Bronchial epithelial cell (primary cell): ENCODE measurements at regions not wholly inside any gene's neighbourhood (a gene's known extent, or its start where the extent isn't known, plus 50 kb on each side); places are given as distances from the start of the nearest gene placed in this dataset.

Experiments
- DNase-seq: peaks from one replicate; pipeline ENCODE4 v3.0.0-alpha.2; 2010; ENCODE audit warnings: low read depth
- FAIRE-seq: peaks from 2 replicates; lab custom pipeline; 2011; peaks lifted over from hg19 to GRCh38; lab: Jason Lieb, UNC
- H3K27me3 ChIP-seq: 2 replicates; pipeline ENCODE4 v1.5.1; 2011; ENCODE audit warnings: low read length; ENCODE audit not compliant: control insufficient read depth, insufficient read depth
- H3K36me3 ChIP-seq: 2 replicates; pipeline ENCODE4 v1.5.1; 2011; ENCODE audit warnings: low read length; ENCODE audit not compliant: control insufficient read depth, insufficient read depth
- H3K4me3 ChIP-seq: 2 replicates; pipeline ENCODE4 v1.5.1; 2011; ENCODE audit warnings: mild to moderate bottlenecking, low read depth, low read length, control low read depth
- TF ChIP-seq, protein P1 (sequence below): IDR thresholded peaks from 2 replicates; pipeline ENCODE4 v1.5.1; 2011; ENCODE audit warnings: mild to moderate bottlenecking, moderate library complexity, low read length, control low read depth, inconsistent platforms; ENCODE audit not compliant: insufficient read depth, severe bottlenecking

DNA sequence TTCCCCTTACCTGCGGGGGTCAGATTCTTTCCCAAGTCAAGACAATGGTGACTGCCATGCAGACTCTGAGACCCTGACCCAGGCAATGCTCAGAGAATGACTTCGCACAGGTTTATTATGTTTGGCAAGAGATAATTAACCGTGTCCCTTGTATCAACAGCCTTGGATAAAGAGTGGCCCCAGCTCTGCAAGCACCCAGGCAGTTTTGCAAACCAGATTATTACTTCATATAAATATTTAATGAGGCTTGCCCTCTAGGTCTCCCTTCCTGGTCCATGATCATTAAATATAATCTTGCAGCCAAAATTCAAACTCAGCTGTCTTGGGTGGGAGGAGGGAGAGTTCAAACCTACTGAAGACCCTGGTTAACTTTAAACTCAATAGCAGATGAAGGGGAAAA lies 156.5 kb downstream of the ANKRD60 start:
- no peak for DNase-seq
- no peak for FAIRE-seq
- H3K36me3 ChIP-seq, result no peaks in the 10 kb centered on the region
- no peak overlapping the region for H3K4me3 ChIP-seq
- peaks cover 17% of the 10 kb centered on the region for H3K27me3 ChIP-seq
- TF ChIP-seq, protein P1, sequence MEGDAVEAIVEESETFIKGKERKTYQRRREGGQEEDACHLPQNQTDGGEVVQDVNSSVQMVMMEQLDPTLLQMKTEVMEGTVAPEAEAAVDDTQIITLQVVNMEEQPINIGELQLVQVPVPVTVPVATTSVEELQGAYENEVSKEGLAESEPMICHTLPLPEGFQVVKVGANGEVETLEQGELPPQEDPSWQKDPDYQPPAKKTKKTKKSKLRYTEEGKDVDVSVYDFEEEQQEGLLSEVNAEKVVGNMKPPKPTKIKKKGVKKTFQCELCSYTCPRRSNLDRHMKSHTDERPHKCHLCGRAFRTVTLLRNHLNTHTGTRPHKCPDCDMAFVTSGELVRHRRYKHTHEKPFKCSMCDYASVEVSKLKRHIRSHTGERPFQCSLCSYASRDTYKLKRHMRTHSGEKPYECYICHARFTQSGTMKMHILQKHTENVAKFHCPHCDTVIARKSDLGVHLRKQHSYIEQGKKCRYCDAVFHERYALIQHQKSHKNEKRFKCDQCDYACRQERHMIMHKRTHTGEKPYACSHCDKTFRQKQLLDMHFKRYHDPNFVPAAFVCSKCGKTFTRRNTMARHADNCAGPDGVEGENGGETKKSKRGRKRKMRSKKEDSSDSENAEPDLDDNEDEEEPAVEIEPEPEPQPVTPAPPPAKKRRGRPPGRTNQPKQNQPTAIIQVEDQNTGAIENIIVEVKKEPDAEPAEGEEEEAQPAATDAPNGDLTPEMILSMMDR, result no peak

GRCh38 chr20:58071298-58071697 lies 157.2 kb downstream of the ANKRD60 start:
- H3K36me3 ChIP-seq, result no peaks in the 10 kb centered on the region
- no peak for DNase-seq

GRCh38 chr20:58070664-58071196 lies 157.7 kb downstream of the ANKRD60 start:
- peaks cover 15% of the 10 kb centered on the region for H3K27me3 ChIP-seq
- peak; percentile 32 for FAIRE-seq
- H3K36me3 ChIP-seq, result no peaks in the 10 kb centered on the region
- DNase-seq, result no peak
- TF ChIP-seq, protein P1, result no peak
- H3K4me3 ChIP-seq, result no peak overlapping the region

More at GRCh38 chr20:58071298-58071697, 157.2 kb downstream of the ANKRD60 start:
- FAIRE-seq, result no peak
- no peak overlapping the region for H3K4me3 ChIP-seq
- H3K27me3 ChIP-seq, result peaks cover 15% of the 10 kb centered on the region
- TF ChIP-seq, protein P1, result no peak

- no peaks in the 10 kb centered on the region for H3K36me3 ChIP-seq
- H3K27me3 ChIP-seq, result peaks cover 15% of the 10 kb centered on the region
- H3K4me3 ChIP-seq, result no peak overlapping the region
- TF ChIP-seq, protein P1, result no peak
- no peak for DNase-seq
- FAIRE-seq, result no peak
These were observed 158.4 kb downstream of the ANKRD60 start for GRCh38 chr20:58069796-58070663.

GRCh38 chr20:58069207-58069606 lies 159.2 kb downstream of the ANKRD60 start:
- TF ChIP-seq, protein P1, result no peak
- no peaks in the 10 kb centered on the region for H3K36me3 ChIP-seq
- FAIRE-seq (no peak), DNase-seq (no peak)
- H3K27me3 ChIP-seq, result peaks cover 15% of the 10 kb centered on the region
- H3K4me3 ChIP-seq, result no peak overlapping the region
